ENCODE measurements at regions not wholly inside any gene's neighbourhood (a gene's known extent, or its start where the extent isn't known, plus 50 kb on each side); places are given as distances from the start of the nearest gene placed in this dataset.

DNA sequence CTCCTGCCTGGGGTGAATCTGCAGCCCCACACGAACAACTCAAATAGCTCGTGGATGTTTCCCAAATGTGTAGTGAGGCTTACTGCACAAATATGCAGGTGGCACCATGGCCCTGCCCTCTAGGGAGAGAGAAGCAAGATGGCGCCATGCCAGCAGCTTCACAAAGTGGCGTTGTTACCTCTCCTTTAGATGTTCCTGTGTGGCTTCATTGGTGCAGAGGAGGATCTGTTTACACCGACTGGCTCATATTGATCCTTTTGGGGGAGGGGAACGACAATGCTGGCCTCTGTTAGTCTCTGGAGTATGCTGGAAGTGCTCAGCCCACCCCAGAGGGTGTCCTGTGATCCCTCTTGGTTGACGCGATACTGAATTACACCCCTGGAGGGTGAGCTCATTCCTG lies 99.5 kb upstream of the GATA6 start:
- Histone ChIP-seq H3K36me3 (ENCODE audit: insufficient read depth, low read length, poor library complexity, severe bottlenecking) (no peaks in the 10 kb centered on the region), H3K27me3 (replicated peaks; ENCODE audit: insufficient read depth, low read depth, low read length, poor library complexity) (no peaks in the 10 kb centered on the region), H3K27ac (ENCODE audit: low read depth, low read length, poor library complexity, severe bottlenecking) (no peak overlapping the region), H3K9me3 (ENCODE audit: low read depth, low read length, poor library complexity, severe bottlenecking) (no peaks in the 10 kb centered on the region), H3K4me1 (ENCODE audit: insufficient read depth, low read length, poor library complexity, severe bottlenecking) (no peaks in the 10 kb centered on the region), H3K4me3 (ENCODE audit: low read depth, low read length, poor library complexity, severe bottlenecking) (no peak overlapping the region)
- no peak for DNase-seq (ENCODE audit: low spot score)
- ChIA-PET CTCF (no interaction called here), POLR2A (ENCODE audit: low non-redundant PET) (no interaction called here)
- intact Hi-C loops (cut with micrococcal nuclease; ENCODE audit: unreplicated experiment): no loop called here
- no TSS peak for BruUV-seq (replicated peaks)
- TF ChIP-seq EZH2 (IDR thresholded peaks at IDR 0.05; ENCODE audit: borderline replicate concordance, low read depth, low read length, poor library complexity, severe bottlenecking): no peak
- TF ChIP-seq, protein P1, sequence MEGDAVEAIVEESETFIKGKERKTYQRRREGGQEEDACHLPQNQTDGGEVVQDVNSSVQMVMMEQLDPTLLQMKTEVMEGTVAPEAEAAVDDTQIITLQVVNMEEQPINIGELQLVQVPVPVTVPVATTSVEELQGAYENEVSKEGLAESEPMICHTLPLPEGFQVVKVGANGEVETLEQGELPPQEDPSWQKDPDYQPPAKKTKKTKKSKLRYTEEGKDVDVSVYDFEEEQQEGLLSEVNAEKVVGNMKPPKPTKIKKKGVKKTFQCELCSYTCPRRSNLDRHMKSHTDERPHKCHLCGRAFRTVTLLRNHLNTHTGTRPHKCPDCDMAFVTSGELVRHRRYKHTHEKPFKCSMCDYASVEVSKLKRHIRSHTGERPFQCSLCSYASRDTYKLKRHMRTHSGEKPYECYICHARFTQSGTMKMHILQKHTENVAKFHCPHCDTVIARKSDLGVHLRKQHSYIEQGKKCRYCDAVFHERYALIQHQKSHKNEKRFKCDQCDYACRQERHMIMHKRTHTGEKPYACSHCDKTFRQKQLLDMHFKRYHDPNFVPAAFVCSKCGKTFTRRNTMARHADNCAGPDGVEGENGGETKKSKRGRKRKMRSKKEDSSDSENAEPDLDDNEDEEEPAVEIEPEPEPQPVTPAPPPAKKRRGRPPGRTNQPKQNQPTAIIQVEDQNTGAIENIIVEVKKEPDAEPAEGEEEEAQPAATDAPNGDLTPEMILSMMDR (conservative IDR thresholded peaks at IDR 0.05; ENCODE audit: low read depth, low read length): no peak

DNA sequence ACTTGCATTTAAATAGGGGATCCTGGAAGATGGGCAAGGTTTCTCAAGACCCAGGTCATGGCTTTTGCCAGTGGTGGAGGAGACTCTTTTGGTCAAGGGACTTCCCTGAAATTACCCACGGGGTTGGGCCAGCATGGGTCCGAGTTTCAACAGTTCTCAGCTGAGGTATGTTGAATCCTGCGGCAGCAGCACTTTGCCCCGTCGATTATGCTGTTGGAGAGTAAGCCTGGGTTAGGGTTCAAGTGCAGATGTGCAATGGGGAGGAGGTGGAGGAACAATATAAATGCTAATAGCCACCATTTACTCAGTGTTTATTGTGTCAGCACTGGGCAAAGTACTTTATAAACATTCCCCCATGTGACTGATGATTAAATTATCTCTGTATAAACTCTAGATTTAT lies 96.0 kb upstream of the GATA6 start:
- CTCF ChIA-PET: no interaction called here
- POLR2A ChIA-PET (ENCODE audit: low non-redundant PET): no interaction called here

DNA sequence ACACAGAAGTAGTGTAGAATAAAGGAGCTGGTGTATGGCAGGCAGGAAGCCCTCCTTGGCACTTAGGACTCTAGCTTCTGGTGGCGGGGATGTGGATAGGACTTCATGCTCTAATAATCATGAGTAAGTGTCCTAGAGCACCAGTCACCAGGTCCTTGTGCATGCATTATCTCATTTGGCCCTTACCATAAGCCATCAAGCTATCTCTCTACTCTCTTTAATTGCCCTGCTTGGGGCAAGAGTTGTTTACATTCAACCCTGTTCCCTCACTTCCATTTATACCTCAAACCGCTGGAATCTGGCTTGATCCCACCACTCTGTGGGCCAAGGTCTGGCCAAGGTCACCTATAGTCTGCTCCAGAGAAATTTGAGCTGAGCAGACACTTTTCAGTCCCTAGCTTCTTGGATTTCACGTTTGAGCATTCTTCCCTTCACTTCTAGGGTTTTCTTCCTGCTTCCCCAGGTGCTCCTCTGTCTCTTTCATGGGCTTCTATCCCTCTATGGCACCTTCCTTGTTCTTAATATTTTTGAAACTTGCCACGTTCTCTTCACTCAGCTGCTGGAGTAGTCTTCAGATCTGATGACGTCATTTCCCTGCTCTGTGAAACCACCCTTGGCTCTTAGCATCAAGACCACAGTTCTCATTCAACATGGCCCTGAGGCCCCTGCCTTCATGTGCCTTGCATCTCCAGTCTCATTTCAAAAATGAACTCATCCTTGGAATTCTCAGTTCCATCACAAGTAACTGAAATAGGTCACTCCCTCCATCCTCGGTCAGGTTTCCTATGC lies 94.9 kb upstream of the GATA6 start:
- POLR2A ChIA-PET (ENCODE audit: low non-redundant PET): interaction anchor here (0.7 kb wide), 1 partner anchor 41 kb away, joined by 5 read pairs; no protein-coding TSS in a partner anchor
- intact Hi-C loops (cut with micrococcal nuclease; ENCODE audit: unreplicated experiment): no loop called here
- Histone ChIP-seq H3K4me1 (ENCODE audit: insufficient read depth, low read length, poor library complexity, severe bottlenecking) (no peaks in the 10 kb centered on the region), H3K4me3 (ENCODE audit: low read depth, low read length, poor library complexity, severe bottlenecking) (no peak overlapping the region), H3K27ac (ENCODE audit: low read depth, low read length, poor library complexity, severe bottlenecking) (no peak overlapping the region), H3K36me3 (ENCODE audit: insufficient read depth, low read length, poor library complexity, severe bottlenecking) (no peaks in the 10 kb centered on the region), H3K27me3 (replicated peaks; ENCODE audit: insufficient read depth, low read depth, low read length, poor library complexity) (no peaks in the 10 kb centered on the region), H3K9me3 (ENCODE audit: low read depth, low read length, poor library complexity, severe bottlenecking) (no peaks in the 10 kb centered on the region)
- TF ChIP-seq EZH2 (IDR thresholded peaks at IDR 0.05; ENCODE audit: borderline replicate concordance, low read depth, low read length, poor library complexity, severe bottlenecking): no peak
- TF ChIP-seq, protein P1 (conservative IDR thresholded peaks at IDR 0.05; ENCODE audit: low read depth, low read length): no peak
- no peak for DNase-seq (ENCODE audit: low spot score)
- no TSS peak for BruUV-seq (replicated peaks)
- CTCF ChIA-PET: interaction anchor here (0.6 kb wide), 1 partner anchor 38 kb away, joined by 5 read pairs; no protein-coding TSS in a partner anchor

More for the DNA sequence above, 96.0 kb upstream of the GATA6 start:
- Histone ChIP-seq H3K27ac (ENCODE audit: low read depth, low read length, poor library complexity, severe bottlenecking) (no peak overlapping the region), H3K27me3 (replicated peaks; ENCODE audit: insufficient read depth, low read depth, low read length, poor library complexity) (no peaks in the 10 kb centered on the region), H3K9me3 (ENCODE audit: low read depth, low read length, poor library complexity, severe bottlenecking) (no peaks in the 10 kb centered on the region), H3K4me3 (ENCODE audit: low read depth, low read length, poor library complexity, severe bottlenecking) (no peak overlapping the region), H3K36me3 (ENCODE audit: insufficient read depth, low read length, poor library complexity, severe bottlenecking) (no peaks in the 10 kb centered on the region), H3K4me1 (ENCODE audit: insufficient read depth, low read length, poor library complexity, severe bottlenecking) (no peaks in the 10 kb centered on the region)
- BruUV-seq (replicated peaks): no TSS peak
- DNase-seq (ENCODE audit: low spot score): no peak
- intact Hi-C loops (cut with micrococcal nuclease; ENCODE audit: unreplicated experiment): no loop called here
- TF ChIP-seq, protein P1 (conservative IDR thresholded peaks at IDR 0.05; ENCODE audit: low read depth, low read length): no peak
- no peak for TF ChIP-seq EZH2 (IDR thresholded peaks at IDR 0.05; ENCODE audit: borderline replicate concordance, low read depth, low read length, poor library complexity, severe bottlenecking)

All from A673 (cell line).